NOMO-1 treated with dmso at 0.1 percent for 144 hours (cell line): ENCODE measurements at regions not wholly inside any gene's neighbourhood (a gene's known extent, or its start where the extent isn't known, plus 50 kb on each side); places are given as distances from the start of the nearest gene placed in this dataset.
"Not testable (repeated sequence)": the region's sequence is repeated elsewhere in the genome, so short reads cannot be mapped to it uniquely, and the experiment has no call there.

Experiments
- DNase-seq: peaks from one replicate; lab custom pipeline; 2025; ENCODE audit not compliant: unreplicated experiment; lab: John Stamatoyannopoulos, UW

DNA sequence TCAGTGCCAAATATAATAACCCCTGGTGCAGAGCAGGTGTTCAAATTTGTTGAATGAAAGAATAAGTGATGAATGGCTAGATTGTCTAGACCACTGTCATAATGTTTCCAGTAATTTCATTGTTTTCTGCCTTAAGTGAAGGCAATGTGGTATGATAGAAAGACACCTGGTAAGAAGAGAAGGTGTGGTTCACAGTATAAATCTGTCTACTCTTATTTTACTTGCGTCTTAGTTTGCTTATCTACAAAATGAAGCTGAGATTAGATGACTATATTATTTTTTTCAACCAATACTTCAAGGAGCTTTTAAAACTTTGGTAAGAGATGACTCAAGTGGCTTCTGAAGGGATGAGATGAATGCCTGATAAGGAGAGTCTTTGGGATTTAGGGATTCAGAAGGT, 788.4 kb downstream of the EPHA4 start:
- DNase-seq, result no peak

DNA sequence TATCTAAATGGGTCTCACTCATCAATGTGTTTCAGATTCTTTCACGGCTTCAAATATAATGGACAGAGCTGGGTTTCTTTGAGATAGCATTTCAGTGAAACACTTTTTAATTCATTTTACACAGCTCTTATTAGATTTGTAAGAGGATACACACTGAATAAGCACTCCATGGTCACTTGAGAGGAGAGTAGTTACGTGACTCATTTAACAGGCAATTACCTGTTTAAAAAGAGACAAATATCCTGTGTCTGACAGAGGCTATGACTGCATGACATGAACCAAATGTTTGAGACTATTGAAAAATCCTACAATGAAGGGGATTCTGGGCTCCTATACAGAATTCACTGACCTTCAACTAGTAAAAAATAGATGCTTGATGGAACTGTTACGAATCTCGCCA, 786.9 kb downstream of the EPHA4 start:
- no peak for DNase-seq

DNA sequence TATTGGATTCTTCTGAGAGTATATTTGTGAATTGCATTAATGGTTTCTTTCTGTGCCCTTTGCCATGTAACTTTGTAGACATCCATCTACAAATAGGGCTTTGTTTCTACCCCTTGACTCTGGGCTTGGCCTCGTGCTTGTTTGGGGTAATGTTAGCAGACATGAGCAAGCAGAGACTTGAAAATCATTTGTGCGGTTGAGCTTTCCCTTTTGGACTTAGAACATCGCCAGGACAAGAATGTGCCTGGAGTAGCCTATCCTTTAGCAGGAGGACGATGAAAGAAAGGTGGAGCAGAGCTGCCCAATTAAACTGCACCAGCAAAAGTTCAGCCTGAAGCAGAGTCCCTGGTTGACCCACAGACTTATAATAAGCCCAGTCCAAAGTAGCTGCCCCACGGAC, 785.9 kb downstream of the EPHA4 start:
- no peak for DNase-seq

DNA sequence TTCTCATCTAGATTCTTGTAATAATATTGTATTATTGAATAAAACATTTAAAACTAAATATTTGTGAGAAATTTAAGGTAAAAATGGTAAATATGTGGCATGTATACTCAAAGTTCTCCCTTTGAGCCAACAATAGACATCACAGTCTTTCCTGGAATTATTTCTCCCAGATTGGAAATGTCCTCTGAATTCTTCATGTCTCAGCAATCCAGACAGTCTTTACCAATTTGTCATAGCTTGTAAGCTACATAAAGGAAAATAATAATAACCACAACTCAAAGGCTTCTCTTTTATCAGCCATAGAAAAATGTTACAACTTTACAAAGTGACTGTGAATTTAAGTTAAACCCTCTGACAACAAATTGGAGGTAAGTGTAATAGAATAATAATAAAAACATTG, 784.9 kb downstream of the EPHA4 start:
- DNase-seq, result no peak

DNA sequence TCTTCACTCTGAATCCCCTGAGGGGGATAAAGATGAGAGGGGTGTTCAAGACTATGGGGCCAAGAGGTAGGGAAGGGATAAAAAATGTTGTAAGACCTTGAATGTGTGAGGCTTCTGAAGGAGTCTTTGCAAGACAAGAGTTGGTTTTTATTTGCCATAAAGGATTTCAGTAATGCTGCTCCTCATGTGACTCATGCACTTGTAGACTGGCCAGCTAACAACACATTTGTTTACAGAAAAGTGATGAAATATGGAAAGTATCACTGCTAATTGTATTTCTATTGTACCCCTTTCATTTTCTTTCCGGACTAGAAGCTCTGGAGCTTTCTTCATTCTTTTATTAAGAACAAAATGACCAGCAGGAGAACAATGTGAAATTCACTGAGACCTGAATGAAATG, 782.1 kb downstream of the EPHA4 start:
- no peak for DNase-seq

DNA sequence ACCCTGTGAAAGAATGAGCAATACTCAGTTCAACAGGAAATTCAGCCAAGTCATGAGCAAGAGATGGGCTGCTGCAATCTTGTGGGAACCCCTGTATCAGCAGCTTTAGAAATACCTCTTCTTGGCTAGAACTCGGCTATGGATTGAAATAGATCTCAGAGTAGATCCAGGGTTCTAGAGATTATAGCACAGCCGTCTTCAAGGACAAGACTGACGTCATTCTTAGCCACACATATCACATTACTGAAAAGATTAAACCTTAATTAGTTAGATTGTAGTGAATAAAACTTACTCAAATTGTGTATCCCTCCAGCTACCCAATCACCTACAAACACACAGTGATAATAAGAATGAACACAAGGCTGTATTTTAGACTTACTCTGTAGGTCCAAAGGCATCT, 776.4 kb downstream of the EPHA4 start:
- DNase-seq, result no peak

DNA sequence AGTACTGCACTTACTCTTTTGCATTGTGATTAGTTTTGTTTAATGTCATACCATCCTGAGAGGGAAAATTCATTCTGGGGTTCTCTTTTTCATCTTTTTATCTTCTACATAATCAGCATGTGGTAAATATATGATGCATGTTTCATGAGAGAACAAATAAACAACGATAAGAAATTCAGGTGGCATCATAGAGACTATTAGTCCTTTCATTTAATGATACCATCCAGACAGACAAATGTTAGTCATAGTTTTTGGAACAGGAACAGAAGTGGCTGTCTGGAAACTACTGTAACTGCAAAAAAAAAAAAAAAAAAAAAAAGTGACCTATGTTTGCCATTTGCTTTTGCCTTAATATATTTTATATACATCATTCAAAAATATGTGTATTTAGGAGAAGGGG, 761.0 kb downstream of the EPHA4 start:
- DNase-seq, result no peak

DNA sequence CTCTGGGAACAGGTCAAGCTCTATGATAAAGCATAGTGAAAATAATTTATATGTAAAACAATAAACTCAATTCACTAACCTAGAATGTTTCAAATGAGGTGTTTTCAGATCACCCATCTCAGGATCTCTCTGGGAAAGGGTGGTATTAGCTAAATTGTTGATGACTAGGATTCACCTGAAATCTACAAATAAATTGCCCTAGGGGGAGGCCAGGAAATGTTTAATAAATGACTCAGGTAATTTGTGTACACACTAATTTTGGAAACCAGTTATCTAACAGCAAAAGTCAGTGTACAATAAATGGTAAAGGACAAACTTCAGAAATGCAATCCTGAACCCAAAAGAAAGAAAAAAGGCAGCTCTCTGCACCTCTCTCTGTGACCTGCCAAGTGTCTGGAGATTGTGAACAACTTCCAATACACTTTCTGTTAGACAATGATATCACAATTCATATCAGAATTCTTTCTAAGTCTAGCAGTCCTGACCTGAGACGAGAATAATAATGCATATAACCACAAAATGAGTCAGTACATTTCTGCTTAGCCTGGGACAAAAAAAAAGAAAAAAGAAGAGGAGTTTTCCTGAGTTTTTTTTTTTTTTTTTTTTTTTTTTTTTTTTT, 760.0 kb downstream of the EPHA4 start:
- DNase-seq, result no peak

DNA sequence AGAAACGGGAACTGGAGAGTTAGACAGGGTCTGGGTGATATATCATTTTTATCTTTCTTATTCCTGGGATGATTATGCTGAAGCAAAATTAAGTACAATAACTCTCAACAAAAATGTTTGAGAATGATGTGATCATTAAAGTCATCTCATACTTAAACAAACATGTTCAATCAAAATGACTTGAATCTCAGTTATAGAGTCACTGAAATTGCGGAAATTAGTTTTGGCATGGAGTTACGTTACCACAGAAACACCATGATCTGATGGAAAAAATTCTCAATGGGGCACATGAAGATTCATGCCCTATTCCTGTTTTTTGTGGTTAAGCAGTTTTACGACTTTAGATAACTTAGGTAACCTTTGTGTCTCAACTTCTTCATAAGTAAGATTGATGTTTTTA, 757.7 kb downstream of the EPHA4 start:
- no peak for DNase-seq

DNA sequence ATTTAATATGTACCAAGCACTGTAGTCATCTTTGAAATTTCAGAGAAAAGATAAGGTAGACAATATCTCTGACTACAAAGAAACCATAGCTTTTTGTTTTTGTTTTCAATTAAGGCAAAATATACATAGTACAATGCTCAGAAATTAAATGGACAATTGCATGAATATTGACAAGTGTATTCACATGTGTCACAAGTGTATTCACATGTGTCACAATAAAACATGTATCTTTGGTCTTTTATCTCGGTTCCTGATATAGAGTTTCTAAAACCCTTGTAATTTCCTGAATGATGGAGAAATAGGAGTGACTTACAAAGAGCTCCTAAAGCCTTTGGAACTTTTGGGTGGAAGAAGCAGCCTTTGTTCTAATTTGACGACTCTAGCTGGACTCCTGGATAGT, 756.4 kb downstream of the EPHA4 start:
- DNase-seq, result no peak

DNA sequence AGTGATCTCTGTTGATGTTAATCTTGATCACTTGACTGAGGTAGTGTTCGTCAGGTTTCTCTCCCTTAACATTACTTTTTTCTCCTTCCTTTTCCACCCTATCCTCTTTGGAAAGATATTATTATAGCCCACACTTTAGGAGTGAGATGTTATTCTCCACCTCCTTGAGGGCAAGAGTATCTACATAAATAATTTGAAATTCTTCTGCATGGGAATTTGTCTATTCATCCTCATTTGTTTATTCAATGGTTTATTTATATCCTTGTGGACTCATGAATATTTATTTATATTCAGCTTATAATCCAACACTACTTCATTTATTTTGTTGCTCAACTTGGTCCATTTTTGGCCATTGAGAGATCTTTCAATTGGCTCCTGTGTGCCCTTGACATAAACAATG, 750.4 kb downstream of the EPHA4 start:
- no peak for DNase-seq

DNA sequence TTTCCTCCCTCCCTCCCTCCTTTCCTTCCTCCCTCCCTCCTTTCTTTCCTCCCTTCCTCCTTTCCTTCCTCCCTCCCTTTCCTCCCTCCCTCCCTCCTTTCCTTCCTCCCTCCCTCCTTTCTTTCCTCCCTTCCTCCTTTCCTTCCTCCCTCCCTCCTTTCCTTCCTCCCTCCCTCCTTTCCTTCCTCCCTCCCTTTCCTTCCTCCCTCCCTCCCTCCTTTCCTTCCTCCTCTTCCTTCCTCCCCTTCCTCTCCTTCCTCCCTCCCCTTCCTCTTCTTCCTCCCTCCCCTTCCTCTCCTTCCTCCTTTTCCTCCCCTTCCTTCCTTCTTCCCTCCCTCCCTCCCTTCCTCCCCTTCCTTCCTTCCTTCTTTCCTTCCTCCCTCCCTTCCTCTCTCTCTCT, 748.5 kb downstream of the EPHA4 start:
- DNase-seq, result not testable (repeated sequence)

DNA sequence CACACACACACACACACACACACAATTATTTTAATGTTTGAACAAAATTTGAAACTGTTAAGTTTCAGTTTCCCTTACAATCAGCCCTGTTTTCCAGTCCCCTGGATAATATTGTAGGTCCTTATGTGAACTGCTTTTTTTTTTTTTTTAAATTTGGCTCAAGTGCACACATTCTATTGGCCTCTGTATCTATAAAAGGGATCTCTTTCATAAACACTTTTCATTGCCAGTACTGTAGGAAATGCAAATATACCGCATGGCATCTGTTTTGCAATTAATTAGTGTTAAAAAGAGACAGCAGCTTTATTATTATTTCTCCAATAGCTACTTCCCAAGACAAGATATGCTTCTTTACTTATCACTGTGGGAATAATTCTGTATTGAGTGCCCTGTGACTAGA, 738.7 kb downstream of the EPHA4 start:
- no peak for DNase-seq

DNA sequence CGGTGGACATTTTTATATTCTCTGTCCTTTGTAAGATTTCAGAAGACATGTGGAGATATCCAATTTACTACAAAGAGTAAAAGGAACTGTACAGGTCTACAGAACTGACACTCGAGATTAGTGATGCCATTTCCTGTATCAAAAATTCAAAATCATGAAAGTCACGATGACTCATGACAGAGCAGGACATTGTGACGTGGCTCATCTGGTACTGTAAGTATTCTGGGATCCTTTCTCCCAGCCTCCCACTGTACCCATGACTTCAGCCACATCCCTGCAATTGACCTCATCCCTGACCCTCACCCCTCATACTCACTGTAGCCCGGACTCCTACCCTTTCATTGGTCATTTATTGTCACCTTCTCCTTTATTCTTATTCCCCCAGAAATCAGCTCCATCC, 736.5 kb downstream of the EPHA4 start:
- DNase-seq, result no peak

DNA sequence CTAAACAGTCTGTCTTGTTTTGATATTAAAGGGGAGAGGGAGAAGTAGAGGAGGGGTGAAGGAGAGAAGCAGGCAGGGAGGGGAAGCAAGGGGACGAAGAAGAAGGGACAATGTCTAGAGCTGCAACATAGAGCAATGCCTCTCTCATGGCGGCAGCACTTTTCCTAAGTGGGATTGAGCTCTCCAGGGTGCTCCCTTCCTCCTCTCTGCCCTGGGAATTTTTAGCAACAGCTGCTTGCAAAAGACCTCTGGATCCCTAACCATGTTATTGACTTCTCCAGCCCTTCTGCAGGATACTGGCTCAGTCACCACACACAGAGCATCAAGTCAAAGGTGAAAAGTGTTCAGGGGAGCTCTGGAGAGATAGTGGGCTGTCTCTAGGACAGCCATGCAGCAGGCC, 734.9 kb downstream of the EPHA4 start:
- DNase-seq, result no peak

DNA sequence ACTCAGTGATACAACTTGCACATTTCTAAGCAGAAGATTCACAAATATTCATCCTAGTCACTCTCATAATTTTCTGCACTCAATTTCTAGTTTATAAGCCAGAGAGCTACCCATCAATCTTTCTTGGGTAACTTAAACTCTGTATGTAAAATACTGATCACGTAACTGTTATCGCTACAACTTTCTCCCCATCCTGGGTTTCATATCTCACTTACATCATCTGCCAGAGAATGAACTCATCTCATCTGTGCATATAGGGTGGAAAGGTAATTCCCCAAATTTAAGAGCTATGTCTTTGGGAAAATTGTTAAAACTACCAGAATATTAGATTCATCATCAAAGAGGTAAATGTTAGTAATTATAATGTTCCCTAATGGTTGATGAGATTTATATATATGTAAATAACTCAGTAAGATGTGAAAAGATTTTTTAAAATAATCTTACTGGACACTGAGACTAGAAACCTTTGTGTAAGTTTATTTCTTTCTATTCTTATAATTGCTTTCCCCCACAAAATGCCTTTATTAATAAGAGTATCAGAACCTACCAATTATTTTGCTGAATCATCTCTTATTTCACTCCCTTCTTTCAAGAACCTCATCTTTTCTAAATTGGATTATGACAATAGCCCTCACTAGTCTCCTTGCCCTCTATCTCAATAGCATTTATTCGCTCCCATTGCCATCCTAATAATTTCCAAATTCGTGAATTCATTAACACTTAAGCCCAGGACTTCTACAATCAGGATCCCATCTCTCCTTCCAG, 729.0 kb downstream of the EPHA4 start:
- DNase-seq, result no peak

DNA sequence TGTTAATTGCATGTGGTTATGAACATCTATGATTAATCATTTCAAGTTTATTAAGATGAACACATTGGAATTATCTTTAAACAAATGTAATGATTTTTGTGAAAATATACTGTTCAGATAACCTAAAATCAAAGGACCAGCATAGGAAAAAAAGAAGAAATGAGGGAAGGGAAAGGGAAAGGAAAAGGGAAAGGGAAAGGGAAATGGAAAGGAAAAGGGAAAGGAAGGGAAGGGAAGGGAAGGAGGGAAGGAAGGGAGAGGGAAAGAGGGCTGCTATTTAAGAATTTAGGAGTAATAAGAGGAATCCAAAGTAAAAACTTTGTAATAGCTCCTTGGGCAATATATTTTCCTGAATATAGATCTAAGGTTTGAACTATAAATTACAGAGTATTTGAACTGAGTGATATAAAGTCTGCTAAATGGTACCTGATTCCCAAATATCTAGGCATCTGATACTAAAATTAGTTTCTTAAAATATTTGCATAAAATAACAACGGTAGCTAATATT, 726.3 kb downstream of the EPHA4 start:
- no peak for DNase-seq

DNA sequence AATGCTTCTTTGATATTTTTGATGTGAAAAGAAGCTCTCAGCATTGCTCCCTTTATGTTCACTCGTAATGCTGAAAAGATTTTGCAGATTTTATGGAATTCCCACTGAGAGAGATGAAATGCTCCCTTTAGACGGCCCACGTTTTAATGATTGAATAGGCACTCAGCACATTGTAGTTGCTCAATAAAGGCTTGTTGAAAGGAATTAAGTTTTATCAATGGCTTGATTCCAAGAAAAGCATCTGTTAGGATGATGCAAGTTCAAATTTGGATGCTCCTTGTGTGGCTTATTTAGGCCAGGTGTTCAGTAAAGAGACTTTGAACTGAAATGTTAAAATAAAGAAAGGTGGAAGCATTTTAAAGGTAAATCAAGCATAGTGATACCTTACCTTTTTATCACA, 725.1 kb downstream of the EPHA4 start:
- DNase-seq, result no peak

DNA sequence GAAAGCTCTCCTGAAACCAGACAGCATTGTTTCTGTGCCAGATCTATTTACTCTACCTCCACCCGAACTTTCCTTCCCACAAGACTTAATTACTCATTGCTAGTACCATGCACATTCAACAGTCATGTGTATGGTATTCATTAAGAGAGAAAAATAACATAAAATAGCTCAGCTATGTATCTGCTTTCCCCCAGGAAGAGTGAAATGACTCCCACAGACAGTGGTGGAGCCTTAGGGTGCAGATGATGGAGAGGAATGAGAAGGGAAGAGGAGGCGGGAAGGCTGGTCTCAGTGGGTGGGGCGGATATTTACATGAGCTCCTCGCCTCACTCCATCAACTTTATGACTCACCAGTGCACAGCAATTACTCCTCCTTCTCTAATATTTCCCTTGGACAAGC, 724.5 kb downstream of the EPHA4 start:
- DNase-seq, result no peak

DNA sequence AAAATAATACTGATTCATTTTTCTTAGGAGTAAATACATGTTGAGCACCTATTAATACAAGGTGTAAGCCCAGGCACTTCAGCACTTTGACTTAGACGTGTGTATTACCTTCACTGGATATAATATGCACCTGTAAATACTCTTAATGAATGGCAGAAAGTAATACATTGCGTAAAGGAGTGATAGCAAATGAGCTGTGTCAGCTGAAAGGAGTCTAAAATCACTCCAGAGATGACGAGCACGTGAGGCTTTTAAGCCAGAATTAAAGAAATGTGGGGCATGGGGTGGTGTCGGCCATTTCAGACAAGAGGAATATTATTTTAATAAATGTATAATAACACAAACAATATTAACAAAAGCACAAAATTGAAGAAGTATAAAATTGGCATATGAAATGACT, 722.7 kb downstream of the EPHA4 start:
- DNase-seq, result no peak

DNA sequence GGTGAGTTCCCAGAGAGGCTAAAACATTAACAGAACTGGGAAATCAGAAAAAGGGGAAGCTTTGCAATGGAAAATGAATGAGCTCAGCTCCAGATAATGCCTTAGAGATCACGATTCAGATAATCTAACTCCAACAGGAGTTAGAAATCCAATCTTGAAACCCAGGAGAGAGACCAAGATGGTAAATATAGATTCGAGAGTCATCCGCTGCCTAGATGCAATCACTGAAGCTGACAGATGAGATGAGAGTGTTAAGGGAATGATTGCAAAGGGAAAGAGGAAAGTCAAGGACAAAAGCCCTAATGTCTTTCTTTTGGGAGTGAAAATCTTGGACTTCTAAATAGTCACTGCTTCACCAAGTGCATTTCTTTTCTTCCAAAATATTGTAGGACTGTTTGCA, 722.0 kb downstream of the EPHA4 start:
- DNase-seq, result no peak

DNA sequence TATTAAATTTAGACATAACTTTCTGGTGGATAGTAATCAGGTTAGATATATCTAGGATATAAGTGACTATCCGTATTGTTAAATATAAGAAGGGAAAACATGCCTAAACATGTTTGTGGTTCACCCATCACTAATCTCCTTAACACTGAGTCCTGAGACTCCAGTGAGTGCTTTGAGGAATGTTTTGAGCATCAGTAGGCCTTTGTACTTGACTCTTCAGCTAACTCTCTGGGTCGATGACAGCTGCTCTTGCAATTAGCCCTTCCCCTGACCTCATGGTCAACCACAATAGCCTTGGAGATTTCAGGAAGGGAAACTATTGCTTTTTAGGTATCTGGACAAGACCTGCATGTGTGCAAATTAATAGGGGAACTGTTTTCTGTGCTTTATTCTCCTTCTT, 716.8 kb downstream of the EPHA4 start:
- DNase-seq, result no peak

DNA sequence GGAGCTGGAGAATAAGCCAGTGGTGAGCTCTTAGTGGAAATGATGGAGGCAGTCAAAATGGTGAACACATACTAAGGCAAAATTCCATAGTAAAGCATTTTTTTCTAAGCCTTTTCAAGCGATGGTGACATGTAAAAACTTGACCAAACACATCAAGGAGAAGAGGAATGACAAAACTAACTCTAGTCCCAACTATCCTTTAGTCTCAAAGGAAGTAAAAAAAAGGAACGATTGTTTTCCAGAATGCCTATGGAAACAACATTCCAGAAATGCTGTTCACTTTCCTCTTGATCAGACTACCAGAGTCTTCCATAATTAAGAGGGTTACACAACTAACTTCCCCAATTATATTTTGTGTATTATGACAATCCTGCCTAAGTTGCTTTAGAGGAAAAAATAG, 715.6 kb downstream of the EPHA4 start:
- no peak for DNase-seq
